NCI-H345 treated with DMSO at 0.1 percent for 48 hours (cell line): ENCODE measurements at regions not wholly inside any gene's neighbourhood (a gene's known extent, or its start where the extent isn't known, plus 50 kb on each side); places are given as distances from the start of the nearest gene placed in this dataset.
"Not testable (repeated sequence)": the region's sequence is repeated elsewhere in the genome, so short reads cannot be mapped to it uniquely, and the experiment has no call there.

Experiments
- DNase-seq: peaks from one replicate; lab custom pipeline; 2025; ENCODE audit not compliant: unreplicated experiment; lab: John Stamatoyannopoulos, UW

DNA sequence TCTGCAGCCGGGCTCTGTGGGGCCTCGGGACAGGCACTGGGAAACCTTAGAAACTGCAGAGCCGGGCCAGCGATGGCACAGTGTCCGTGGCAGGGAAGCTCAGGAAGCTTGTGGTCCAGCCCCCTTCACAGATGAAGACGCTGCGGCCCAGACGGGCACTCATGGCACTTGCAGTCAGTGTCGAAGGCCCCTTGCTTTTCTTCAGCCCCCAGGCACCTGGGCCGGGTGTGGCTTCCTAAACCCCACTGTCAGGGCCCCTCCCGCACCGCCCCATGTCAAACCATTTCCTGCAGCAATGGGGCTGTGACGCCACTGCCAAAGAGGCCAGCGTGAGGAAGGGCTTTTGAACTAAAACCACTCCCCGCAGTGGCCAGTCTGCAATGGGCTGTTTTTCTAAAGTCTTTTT is 164.0 kb downstream of the LAT start:
- no peak for DNase-seq

DNA sequence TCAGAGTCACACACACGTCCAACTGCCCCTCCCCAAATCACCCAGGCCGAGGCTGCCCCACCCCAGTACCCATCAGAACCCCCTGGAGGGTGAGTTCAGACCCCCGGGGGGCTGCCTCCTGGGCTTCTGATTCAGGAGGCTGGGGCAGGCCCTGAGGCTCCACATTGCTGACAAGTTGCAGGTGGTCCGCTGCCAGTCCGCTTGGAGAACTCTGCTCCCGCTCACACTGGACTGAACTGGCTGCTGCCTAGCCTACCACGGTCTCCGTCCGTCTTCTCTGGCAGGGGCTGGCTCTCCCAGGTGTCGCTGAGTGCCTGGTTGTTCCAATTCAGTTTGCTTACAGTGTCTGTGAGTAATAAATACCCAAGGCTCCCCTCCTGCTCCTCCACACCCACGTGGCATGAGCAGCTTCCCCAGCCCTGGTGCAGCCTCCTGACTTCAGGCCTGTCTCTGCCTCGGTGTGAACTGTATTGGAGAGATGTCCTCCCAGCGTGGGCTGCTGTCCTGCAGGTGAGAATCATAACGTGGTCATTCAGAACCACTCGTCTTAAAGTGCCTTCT is 163.4 kb downstream of the LAT start:
- no peak for DNase-seq

DNA sequence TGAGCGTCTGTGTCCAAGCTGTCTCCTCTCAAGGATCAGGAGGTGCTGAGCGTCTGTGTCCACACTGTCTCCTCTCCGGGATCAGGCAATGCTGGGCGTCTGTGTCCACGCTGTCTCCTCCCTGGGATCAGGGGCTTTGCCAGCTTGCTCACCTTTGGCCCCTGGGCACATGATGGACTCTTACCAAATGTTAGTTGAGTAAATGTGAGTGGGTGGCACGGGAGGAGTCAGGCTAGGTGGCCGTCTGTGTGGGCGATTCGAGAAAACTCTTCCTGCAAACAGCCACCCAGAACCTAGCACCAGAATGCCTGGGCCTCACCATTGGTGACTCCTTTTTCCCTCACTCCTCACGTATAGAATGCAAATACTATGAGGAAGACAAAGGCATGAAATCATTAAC is 162.9 kb downstream of the LAT start:
- not testable (repeated sequence) for DNase-seq

DNA sequence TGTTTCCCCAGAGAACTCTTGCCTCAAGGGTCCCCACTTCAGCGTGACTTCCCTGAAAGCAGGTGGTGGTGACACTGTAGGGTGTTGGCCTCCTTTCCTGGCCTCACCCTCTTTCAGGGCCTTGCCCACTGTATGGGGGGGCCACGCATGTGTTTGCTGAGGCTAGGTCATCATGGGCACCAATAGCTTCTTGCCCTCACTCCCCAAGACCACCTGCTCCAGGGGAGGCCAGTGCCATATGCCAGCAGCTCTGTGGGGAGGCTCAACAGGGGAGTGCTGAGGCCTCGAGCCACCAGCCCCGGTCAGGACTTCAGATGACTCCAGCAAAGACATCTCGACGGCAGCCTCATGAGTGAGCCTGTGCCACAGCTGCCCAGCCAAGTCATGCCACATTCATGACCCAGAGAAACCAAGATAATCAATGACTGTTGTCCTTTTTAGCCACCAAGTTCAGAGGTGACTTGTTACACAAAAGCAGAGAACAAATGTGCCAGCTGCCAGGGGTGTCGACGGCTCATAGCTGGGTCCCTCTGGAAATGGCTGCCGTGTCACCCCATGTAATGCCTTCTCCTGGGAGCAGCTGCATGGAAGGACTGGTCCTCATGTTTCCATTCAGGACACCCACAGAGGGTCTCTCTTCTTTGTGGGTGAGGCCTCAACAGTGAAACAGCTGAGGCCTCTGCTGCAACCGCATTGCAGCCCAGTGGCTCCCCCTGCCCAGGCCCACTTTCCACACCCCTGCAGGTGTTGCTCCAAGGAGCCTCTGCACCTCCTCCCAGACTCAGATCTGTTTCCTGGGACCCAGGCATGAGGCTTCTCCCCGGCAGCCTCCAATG is 162.2 kb downstream of the LAT start:
- DNase-seq: not testable (repeated sequence)

DNA sequence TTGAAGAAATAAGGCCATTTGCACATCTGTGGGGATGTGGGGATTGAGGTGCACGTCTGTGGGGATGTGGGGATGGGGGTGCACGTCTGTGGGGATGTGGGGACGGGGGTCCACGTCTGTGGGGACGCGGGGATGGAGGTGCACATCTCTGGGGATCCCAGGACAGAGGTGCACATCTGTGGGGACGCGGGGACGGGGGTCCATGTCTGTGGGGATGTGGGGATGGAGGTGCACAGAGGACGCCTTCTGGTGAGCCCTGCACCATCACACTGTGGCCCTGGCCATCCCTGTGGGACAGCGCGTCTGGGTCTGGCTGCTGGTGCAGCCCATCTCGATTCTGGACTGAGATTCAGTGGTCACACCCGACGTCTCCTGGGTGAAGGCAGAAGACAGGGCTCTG is 161.4 kb downstream of the LAT start:
- no peak for DNase-seq

DNA sequence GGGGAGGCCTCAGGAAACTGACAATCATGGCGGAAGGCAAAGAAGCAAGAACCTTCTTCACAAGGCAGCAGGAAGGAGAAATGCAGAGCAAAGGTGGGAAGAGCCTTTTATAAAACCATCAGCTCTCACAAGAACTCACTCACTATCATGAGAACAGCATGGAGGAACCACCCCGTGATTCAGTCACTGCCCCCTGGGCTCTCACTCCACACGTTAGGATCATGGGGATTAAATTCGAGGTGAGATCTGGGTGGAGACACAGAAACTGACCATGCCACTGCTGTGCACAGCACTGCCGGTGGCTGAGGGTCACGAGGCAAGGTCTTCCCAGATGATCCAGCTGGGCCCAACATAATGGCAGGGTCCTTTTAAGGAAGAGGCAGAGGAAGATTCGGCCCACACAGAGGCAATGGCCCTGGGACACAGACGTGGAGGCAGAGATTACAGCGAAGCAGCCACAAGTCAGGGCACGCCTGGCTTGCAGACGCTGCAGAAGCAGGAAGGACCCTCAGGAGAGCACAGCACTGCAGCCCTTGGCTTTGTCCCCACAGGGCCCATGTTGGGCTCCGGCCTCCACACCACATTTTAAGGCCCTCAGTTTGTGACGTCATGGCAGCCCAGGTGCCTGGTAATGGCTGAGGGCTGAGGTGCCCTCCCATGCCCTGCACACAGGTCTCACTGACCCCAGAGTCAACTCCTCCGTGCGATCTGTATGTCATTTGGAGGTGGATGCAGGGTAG is 160.8 kb downstream of the LAT start:
- DNase-seq: not testable (repeated sequence)

DNA sequence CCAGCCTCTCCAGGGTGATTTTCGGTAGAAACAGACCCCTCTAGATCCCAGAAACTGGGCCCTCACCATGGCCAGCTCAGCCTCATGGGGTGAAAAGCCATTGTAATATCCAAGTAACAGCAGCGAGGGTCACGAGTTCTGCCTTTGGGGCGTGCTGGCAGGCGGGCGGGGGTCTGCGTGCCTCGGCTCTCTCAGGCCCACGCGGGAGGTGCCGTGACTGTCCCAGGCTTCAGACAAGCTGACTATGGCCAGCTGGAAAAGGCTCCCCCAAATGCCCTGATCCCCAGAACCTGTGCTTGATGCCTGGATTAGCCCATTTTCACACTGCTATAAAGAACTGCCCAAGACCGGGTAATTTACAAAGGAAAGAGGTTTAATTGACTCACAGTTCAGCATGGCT is 160.2 kb downstream of the LAT start:
- DNase-seq: not testable (repeated sequence)

DNA sequence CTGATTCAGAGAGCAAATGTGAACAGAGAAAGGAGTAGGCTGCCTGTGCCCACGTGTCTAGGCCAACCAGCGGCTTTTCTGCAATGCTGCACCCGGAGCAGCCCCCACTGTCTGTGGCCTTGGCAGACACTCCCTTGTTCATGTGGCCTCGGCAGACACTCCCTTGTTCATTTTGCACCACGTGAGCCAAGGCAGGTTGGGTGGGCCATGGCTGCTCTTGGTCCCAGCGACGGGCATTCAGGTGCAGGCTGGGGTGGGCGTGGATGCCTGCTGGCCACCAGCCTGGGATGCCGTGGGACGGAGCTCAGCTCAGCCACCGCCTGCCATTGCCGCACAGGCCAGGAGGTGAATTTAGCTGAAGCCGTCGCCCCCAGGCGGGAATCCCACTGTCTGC is 159.8 kb downstream of the LAT start:
- not testable (repeated sequence) for DNase-seq

DNA sequence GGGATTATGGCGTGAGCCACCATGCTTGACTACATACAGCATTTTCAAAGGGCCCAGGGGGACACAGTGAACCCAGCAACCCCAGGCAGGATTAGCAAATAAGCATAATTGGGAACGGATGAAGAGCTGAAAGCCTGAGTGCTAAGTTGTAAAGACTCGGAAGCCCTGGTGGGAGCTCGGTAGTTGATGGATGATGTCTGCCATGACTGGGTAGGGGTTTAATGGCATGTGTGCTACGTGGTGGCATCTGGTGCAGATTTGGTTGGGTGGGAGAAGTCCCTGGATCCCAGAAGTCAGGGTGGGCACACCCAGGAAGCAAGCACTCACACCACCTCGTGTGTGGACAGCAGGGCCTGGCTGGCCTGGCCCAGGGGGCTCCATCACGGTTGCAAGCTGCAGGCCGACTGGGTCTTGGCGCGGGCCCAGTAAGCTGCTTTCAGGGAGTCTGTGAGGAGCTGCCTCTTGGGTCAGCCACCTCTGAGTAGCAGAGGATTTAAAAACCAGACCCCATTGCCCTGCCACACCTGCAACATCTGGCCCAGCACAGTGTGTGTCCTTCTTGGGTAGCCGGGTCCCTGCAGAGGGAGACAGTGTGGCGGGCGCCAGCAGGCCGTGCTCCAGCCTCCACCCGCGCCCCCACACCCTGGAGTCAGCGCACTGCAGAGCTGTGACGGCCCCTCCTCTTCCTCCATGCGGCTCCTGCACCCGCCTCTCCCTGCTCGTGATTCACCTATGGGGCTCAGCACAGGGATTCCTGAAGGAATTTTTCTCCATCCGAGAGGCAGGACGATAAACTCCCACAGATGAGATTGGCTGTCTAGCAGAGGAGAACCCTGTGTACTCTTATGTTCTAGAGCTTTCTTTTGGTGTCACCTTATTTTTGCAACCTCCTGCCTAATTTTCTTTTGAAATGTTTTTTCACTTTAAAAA is 159.2 kb downstream of the LAT start:
- DNase-seq: not testable (repeated sequence)

DNA sequence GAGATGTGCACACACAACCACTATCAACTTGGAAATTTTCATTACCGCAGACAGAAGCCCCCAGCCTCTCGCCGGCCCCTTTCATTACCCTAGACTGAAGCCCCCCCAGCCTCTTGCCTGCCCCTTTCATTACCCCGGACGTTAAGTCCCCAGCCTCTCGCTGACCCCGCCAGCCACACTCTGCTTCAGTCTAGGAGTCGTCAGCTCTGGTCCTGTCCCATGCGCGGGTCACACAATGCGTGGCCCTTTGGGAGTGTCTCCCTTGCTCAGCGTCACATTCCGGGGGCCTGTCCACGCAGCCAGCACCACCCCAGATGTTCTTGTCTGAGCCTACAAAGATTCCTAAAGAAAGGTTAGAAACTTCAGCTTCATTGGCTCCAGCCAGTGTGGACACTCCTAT is 157.7 kb downstream of the LAT start:
- DNase-seq: not testable (repeated sequence)

DNA sequence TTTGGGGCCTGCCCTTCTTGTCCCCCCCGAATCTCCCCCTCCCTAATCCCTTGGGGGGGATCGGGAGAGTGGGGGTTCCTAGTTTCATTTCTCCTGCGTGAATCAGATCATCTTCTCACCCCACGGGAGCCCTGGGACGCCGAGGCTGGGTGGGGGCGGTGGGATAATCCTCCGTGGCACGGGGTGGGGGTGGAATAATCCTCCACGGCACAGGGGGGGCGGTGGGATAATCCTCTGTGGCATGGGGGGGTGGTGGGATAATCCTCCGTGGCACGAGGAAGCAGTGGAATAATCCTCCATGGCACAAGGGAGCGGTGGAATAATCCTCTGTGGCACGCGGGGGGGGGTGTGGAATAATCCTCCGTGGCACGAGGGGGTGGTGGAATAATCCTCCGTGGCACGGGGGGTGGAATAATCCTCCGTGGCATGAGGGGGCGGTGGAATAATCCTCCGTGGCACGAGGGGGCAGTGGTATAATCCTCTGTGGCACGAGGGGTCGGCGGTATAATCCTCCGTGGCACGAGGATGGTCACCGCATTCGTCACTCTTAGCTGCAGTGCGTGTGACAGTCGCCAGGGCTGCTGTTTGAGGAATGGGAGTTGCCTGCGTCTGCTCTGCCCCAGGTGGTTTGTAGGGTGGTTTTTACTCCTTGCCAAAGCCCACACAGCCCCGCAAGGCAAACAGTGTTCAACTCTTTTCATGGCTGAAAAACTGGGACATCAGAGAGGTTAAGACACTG is 156.9 kb downstream of the LAT start:
- no peak for DNase-seq

DNA sequence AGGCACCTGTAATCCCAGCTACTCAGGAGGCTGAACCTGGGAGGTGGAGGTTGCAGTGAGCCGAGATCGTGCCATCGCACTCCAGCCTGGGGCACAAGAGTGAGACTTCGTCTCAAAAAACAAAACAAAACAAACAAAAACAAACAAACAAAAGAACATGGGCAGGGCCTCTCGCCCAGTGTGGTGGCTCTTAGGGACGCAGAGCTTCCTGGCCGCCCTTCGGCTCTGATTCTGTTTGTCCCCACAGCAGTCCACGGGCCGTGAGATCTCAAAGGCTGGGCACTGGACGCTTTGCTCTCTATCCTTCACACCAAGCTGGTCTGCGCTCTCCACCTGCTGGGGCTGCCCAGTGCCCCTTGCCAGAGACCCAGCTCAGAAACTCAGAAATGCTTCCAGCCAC is 156.3 kb downstream of the LAT start:
- DNase-seq: not testable (repeated sequence)

DNA sequence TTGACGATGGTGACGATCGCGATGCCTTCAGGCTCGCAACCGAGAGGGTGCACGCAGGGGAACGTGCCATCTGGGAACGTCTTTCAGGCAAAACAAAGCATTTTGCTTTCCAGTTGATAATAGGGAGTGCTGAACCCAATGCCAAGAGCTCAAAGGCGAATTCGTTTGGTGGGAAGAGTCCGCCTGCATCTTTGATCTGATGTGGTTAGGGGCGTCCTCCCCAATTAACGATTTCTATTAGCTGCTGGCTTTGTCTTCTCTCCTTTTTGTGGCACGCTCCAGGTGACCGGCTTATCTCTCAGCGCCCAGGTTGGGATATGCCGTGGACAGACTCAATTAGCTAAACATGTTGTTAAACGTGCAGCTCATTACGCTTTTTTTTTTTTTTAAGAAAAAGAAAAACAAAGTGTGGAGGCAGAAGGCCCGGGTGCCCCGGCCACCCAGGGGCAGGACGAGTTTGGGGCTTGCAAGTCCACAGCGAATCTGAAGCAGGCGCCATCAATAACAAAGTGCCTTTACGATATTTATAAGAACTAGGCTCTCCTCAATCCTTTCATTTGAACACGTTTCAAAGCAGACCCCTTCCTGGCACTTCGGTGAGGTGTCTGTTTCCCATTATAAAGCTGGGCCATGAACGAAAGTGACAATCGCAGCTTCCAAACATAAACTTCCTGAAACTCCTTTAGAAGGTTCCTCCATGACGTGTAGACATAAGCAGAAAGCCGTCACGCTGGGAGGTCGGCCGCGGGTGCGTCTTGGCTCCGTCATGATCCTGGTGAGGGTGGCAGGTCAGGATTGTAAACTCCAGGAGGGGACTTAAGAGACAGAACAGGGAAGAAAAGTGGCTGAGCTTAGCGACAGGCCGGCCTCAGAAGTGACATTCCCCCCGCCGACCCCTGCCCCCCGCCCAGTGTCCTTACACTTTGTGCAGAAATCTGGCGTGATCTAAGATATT is 155.3 kb downstream of the LAT start:
- DNase-seq: not testable (repeated sequence)

DNA sequence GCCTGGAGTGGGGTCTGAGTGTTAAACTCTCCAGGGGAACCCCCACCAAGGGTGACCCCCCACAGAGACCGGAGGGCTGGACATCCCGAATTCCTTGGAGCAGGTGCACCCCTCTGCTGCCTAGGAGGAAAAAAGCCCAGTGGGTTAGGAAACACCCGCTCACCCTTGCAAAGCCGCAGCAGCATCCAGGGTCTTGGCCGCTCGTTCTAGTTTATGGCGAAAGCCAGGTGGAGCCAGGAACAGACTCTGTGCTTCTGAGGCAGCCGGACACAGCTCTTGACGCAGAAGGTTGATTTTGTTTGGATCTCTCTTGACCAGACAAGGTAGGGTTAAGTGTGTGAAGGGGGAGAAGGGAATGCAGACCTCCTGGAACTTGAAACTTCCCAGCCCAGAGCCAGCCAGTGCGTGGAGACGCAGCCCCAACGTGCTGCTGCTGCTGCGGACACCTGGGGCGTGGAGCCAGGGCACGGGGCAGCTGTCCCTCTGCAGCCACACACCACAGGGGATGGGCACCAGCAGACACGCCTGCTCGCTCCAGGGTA is 154.5 kb downstream of the LAT start:
- DNase-seq: no peak

DNA sequence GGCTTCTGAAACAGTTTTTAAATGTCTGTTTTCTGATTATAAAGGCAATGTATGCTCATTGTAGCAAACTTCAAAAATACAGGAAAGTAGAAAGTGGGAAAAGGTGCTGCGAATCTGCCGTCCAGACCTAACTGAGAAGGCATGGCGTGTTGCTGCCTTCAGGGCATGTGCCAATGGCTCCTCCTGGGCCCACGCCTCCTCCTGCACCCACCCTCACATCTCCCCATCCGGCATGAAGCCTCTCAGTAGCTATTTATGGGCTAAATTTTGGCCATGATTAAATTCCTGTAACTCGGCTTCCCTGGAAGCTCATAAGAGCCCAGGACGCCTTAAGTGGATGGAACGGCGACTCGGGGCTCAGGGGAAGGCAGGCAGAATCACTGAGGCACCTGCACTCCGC is 153.8 kb downstream of the LAT start:
- DNase-seq: not testable (repeated sequence)

DNA sequence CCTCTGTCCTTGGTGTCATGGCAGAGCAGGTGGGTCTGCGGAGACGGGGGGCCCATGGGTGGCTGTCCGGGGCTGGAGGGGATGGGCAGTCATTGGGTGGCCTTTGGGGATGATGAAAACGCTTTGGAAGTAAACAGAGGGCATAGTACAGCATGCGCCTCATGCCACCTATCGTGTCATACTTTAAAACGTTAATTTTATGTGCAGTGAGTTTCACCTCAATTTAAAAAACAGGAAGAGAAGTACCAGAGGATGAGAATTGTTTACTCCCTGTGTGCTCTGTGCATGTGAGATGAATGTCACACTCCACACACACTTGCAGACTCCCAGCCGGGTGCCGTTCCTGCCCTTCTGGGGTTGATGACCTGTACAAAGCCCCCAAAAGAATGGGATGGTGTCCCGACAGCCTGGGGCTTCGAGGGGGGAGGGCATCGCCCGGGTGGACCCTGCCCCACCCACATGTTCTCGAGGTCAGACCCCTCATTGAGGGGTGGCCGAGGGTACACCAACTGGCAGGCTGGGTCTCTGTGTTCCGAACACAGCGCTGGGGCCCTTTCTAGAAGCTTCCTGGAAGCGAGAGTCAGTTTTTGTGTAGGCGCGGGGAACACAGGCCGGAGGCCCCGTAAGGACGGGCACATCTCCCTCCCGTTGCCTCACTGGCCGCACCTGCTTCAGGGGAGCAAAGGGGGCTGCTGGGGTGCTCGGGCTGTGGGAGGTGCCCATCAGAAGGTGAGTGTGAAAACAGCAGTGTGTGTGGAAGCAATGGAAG is 153.2 kb downstream of the LAT start:
- not testable (repeated sequence) for DNase-seq

DNA sequence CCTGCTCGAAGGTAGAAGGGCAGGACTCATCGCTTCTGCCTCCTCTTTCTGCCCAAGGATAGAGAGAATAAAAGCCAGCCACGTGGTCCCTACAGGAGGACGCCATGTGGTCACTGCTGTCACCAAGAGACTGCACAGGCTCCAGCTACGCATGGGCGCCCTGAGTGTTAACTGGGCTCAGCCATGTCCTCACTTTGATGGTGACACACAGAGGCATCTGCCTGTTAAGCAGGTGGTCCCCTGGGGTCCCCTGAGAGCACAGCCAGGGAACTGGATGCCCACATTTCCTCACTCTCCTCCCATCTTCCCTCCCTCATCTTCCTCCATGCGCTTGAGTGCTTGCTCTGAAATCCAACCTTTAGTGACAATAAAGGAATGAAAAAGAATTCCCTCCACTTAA is 152.6 kb downstream of the LAT start:
- DNase-seq: not testable (repeated sequence)

DNA sequence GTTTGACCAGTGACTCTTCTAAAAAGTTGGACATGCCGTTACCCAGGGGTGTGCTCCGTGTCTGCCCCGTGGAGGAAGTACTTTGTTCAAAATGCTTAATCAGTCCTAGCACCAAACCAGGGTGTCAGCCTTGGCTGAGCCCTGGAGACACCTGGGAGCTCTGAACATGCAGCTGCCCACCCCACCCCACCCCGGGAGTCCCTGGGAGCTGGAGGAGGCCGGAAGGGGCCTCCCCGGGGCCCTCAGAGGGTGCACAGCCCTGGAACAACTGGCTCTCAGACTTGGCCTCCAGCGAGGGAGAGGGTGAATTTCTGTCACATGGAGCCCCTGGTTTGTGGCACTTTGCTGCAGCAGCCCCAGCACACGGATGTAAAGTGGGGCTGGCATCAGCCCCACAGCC is 152.1 kb downstream of the LAT start:
- DNase-seq: not testable (repeated sequence)
